ENCODE measurements at regions not wholly inside any gene's neighbourhood (a gene's known extent, or its start where the extent isn't known, plus 50 kb on each side); places are given as distances from the start of the nearest gene placed in this dataset.

DNA sequence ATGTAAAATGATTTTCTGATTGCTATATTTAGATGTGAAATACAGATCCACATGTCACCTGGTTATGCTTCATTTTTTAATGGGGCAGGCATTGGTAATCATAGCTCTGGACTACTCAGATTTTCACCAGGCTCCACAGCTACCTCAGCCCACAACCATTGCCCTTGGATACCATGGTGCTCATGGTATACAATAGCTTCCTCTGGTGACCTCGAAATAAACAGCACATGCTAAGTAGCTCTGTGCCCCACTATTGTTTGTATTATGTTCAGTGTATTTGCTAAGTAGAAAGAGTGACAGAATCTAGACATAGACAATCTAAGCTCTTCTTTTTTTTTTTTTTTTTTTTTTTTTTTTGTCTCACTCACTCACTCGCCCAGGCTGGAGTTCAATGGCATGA, 274.4 kb upstream of the USP15 start:
- TF ChIP-seq EZH2 (IDR thresholded peaks at IDR 0.05; ENCODE audit: low read length, missing control alignments) (no peak), CTCF (conservative IDR thresholded peaks at IDR 0.05 in 1 of 2, IDR thresholded peaks at IDR 0.05 in 1 of 2; ENCODE audit: low read depth in 1 of 2, low read length in 2 of 2) (no peak)

Measured in fibroblast of lung (primary cell).